ENCODE measurements at regions not wholly inside any gene's neighbourhood (a gene's known extent, or its start where the extent isn't known, plus 50 kb on each side); places are given as distances from the start of the nearest gene placed in this dataset.

DNA sequence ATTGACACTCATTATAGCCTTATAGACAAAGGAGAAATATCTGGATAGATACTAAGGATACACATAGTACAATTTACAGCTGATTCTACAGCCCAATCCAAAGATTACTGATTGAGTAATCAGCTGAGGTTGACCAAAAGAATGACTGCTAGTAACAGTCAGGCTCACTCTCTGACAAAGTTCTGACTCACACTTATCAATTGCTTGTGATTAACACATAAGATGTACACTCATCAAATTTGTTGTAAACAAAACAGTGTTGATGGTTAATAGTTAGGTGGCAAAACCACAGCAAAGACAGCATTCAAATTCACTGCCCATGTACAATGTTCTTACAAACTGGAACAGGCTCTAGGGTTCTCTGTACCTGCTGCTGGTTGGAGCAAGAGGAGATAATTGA, 422.7 kb downstream of the TLE1 start:
- CTCF ChIA-PET = no interaction called here
- no peaks in the 10 kb centered on the region for H3K9me3 ChIP-seq (replicated peaks; ENCODE audit: control insufficient read depth, insufficient read depth, low read length)

DNA sequence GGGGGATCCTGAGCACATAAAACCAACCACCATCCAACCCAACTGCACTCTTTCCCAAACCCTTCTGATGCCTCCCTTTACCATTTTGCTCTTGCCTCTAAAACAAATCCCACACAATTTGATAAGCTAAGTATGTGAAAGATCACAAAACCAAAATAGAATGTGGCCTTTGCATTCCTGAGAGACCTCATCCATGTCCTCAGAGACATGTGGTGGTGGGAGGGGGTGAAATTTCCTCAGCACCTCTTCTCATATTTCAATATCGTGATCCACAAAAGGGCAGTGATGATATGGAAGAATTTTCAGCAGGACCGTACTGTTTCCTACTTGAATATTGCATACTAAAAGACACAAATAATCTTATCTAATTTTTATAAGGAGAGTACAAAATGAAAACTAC, 423.3 kb downstream of the TLE1 start:
- CTCF ChIA-PET = no interaction called here
- FAIRE-seq = no peak
- dilution Hi-C loops (cut with MboI; ENCODE audit: extremely low pct_ligation_motif_present, low sequenced_read_pairs) = no loop called here

More for the DNA sequence above, 422.7 kb downstream of the TLE1 start:
- Histone ChIP-seq H3K9ac (replicated peaks; ENCODE audit: extremely low read depth, insufficient read depth, low read length) (no peak overlapping the region), H3K27me3 (ENCODE audit: control insufficient read depth in 2 of 2, insufficient read depth in 2 of 2, low read length in 2 of 2) (no peaks in the 10 kb centered on the region), H3K4me2 (ENCODE audit: insufficient read depth, low read length) (no peak overlapping the region), H3K79me2 (ENCODE audit: control insufficient read depth, insufficient read depth, low read length) (no peaks in the 10 kb centered on the region), H3K27ac (ENCODE audit: insufficient read depth, low read depth, low read length) (no peak overlapping the region), H3K4me1 (ENCODE audit: control insufficient read depth, extremely low read depth, insufficient read depth, low read length) (no peaks in the 10 kb centered on the region), H3K36me3 (ENCODE audit: control insufficient read depth in 2 of 2, extremely low read depth in 1 of 2, insufficient read depth in 2 of 2, low read length in 2 of 2) (no peaks in the 10 kb centered on the region), H3K9me1 (replicated peaks; ENCODE audit: control insufficient read depth, extremely low read depth, insufficient read depth, low read length) (no peaks in the 10 kb centered on the region), H4K20me1 (replicated peaks; ENCODE audit: control insufficient read depth, extremely low read depth, insufficient read depth, low read length) (no peaks in the 10 kb centered on the region), H2AFZ (ENCODE audit: low read depth, low read length) (no peak overlapping the region), H3K4me3 (replicated peaks in 1 of 3; ENCODE audit: insufficient read depth in 1 of 3, low read depth in 1 of 3, low read length in 3 of 3) (no peak overlapping the region)
- no TSS peak for BruUV-seq (replicated peaks)
- DNase-seq (ENCODE audit: low read depth, low spot score) (no peak), FAIRE-seq (no peak)
- intact Hi-C loops (cut with micrococcal nuclease) (no loop called here), dilution Hi-C loops (cut with MboI; ENCODE audit: extremely low pct_ligation_motif_present, low sequenced_read_pairs) (no loop called here)
- POLR2A ChIA-PET = no interaction called here
- TF ChIP-seq, protein P1, sequence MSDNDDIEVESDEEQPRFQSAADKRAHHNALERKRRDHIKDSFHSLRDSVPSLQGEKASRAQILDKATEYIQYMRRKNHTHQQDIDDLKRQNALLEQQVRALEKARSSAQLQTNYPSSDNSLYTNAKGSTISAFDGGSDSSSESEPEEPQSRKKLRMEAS (IDR thresholded peaks at IDR 0.05; ENCODE audit: insufficient read depth, insufficient read length) = no peak
- TF ChIP-seq FOS (IDR thresholded peaks at IDR 0.05; ENCODE audit: borderline replicate concordance, insufficient read depth, low read length) = peak; percentile 36

More for the DNA sequence above, 423.3 kb downstream of the TLE1 start:
- no peaks in the 10 kb centered on the region for H3K9me1 ChIP-seq (replicated peaks; ENCODE audit: control insufficient read depth, extremely low read depth, insufficient read depth, low read length)
- no peak overlapping the region for H3K27ac ChIP-seq (ENCODE audit: insufficient read depth, low read depth, low read length)
- H3K4me1 ChIP-seq (ENCODE audit: control insufficient read depth, extremely low read depth, insufficient read depth, low read length) = no peaks in the 10 kb centered on the region
- H3K4me2 ChIP-seq (ENCODE audit: insufficient read depth, low read length) = no peak overlapping the region
- no peaks in the 10 kb centered on the region for H3K9me3 ChIP-seq (replicated peaks; ENCODE audit: control insufficient read depth, insufficient read depth, low read length)
- DNase-seq (ENCODE audit: low read depth, low spot score) = no peak
- H4K20me1 ChIP-seq (replicated peaks; ENCODE audit: control insufficient read depth, extremely low read depth, insufficient read depth, low read length) = no peaks in the 10 kb centered on the region
- intact Hi-C loops (cut with micrococcal nuclease) = no loop called here
- no peaks in the 10 kb centered on the region for H3K79me2 ChIP-seq (ENCODE audit: control insufficient read depth, insufficient read depth, low read length)
- no TSS peak for BruUV-seq (replicated peaks)
- H3K4me3 ChIP-seq (replicated peaks in 1 of 3; ENCODE audit: insufficient read depth in 1 of 3, low read depth in 1 of 3, low read length in 3 of 3) = no peak overlapping the region
- TF ChIP-seq JUN (IDR thresholded peaks at IDR 0.05; ENCODE audit: borderline replicate concordance, insufficient read depth, insufficient read length, low read depth) (no peak), POLR2A (IDR thresholded peaks at IDR 0.05; ENCODE audit: low read depth, low read length) (no peak), MYC (IDR thresholded peaks at IDR 0.05; ENCODE audit: low read depth, low read length) (no peak), POLR2AphosphoS5 (IDR thresholded peaks at IDR 0.05; ENCODE audit: insufficient read depth, low read depth, low read length) (no peak), FOS (IDR thresholded peaks at IDR 0.05; ENCODE audit: borderline replicate concordance, insufficient read depth, low read length) (no peak), EZH2 (IDR thresholded peaks at IDR 0.05; ENCODE audit: borderline replicate concordance, low read depth, low read length, severe bottlenecking) (no peak), GATA2 (IDR thresholded peaks at IDR 0.05; ENCODE audit: insufficient read depth, insufficient read length, low read depth, low read length) (no peak)
- TF ChIP-seq, protein P1 (IDR thresholded peaks at IDR 0.05; ENCODE audit: insufficient read depth, insufficient read length) = no peak
- TF ChIP-seq, protein P2, sequence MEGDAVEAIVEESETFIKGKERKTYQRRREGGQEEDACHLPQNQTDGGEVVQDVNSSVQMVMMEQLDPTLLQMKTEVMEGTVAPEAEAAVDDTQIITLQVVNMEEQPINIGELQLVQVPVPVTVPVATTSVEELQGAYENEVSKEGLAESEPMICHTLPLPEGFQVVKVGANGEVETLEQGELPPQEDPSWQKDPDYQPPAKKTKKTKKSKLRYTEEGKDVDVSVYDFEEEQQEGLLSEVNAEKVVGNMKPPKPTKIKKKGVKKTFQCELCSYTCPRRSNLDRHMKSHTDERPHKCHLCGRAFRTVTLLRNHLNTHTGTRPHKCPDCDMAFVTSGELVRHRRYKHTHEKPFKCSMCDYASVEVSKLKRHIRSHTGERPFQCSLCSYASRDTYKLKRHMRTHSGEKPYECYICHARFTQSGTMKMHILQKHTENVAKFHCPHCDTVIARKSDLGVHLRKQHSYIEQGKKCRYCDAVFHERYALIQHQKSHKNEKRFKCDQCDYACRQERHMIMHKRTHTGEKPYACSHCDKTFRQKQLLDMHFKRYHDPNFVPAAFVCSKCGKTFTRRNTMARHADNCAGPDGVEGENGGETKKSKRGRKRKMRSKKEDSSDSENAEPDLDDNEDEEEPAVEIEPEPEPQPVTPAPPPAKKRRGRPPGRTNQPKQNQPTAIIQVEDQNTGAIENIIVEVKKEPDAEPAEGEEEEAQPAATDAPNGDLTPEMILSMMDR (IDR thresholded peaks at IDR 0.05; ENCODE audit: extremely low read depth in 1 of 2, insufficient read depth in 1 of 2, low read depth in 1 of 2, low read length in 2 of 2) = no peak
- no peak overlapping the region for H2AFZ ChIP-seq (ENCODE audit: low read depth, low read length)
- POLR2A ChIA-PET = no interaction called here
- H3K27me3 ChIP-seq (ENCODE audit: control insufficient read depth in 2 of 2, insufficient read depth in 2 of 2, low read length in 2 of 2) = no peaks in the 10 kb centered on the region
- H3K36me3 ChIP-seq (ENCODE audit: control insufficient read depth in 2 of 2, extremely low read depth in 1 of 2, insufficient read depth in 2 of 2, low read length in 2 of 2) = no peaks in the 10 kb centered on the region
- H3K9ac ChIP-seq (replicated peaks; ENCODE audit: extremely low read depth, insufficient read depth, low read length) = no peak overlapping the region
